Liver (tissue), 8 donors: ENCODE measurements at regions not wholly inside any gene's neighbourhood (a gene's known extent, or its start where the extent isn't known, plus 50 kb on each side); places are given as distances from the start of the nearest gene placed in this dataset.

Experiments
- DNase-seq: peaks from one replicate; pipeline ENCODE4 v3.0.0-alpha.2; 2017; ENCODE audit warnings: low spot score
- H3K27ac ChIP-seq, 2 donors: one replicate each; pipeline ENCODE4 v1.7.0; 2013; ENCODE audit warnings: inconsistent platforms in 2 of 2, low read length in 2 of 2, control low read depth in 1 of 2, low read depth in 1 of 2, mild to moderate bottlenecking in 1 of 2
- H3K27me3 ChIP-seq, 4 donors: one replicate each; pipeline versions ENCODE4 v1.6.1 to v1.7.0; 2013; ENCODE audit warnings: low read length in 3 of 4, inconsistent platforms in 1 of 4, mild to moderate bottlenecking in 1 of 4, moderate library complexity in 1 of 4; ENCODE audit not compliant: control insufficient read depth in 4 of 4, insufficient read depth in 4 of 4
- H3K36me3 ChIP-seq, 4 donors: one replicate each; pipeline versions ENCODE4 v1.6.1 to v1.7.0; 2013; ENCODE audit warnings: low read length in 3 of 4, mild to moderate bottlenecking in 3 of 4, low read depth in 1 of 4, moderate library complexity in 1 of 4; ENCODE audit not compliant: control insufficient read depth in 4 of 4, insufficient read depth in 3 of 4
- H3K4me1 ChIP-seq, 4 donors: one replicate each; pipeline versions ENCODE4 v1.6.1 to v1.7.0; 2013; ENCODE audit warnings: low read length in 3 of 4, mild to moderate bottlenecking in 3 of 4, moderate library complexity in 1 of 4; ENCODE audit not compliant: control insufficient read depth in 4 of 4, insufficient read depth in 4 of 4
- H3K4me3 ChIP-seq, 3 donors: one replicate each; pipeline versions ENCODE4 v1.6.1 to v1.7.0; 2013; ENCODE audit warnings: low read length in 3 of 3, control low read depth in 1 of 3, low read depth in 1 of 3, mild to moderate bottlenecking in 1 of 3
- H3K9ac ChIP-seq, 2 donors: one replicate each; pipeline ENCODE4 v1.7.0; 2013; ENCODE audit warnings: low read length in 2 of 2, mild to moderate bottlenecking in 2 of 2, moderate library complexity in 2 of 2, control low read depth in 1 of 2, low read depth in 1 of 2
- H3K9me3 ChIP-seq, 4 donors: one replicate each; pipeline versions ENCODE4 v1.6.1 to v1.7.0; 2013; ENCODE audit warnings: low read length in 3 of 4; ENCODE audit not compliant: control insufficient read depth in 4 of 4
- CTCF ChIP-seq: fragments of 150-350 bp; IDR thresholded peaks from 2 replicates; pipeline ENCODE4 v1.5.1; 2017; ENCODE audit warnings: improper control_type of control experiment, low read depth, low read length; ENCODE audit not compliant: missing input control
- EGR1 ChIP-seq, 2 donors: IDR thresholded peaks; 2 replicates each; pipeline ENCODE4 v1.6.1; 2016 to 2018; ENCODE audit warnings: antibody characterized with exemption in 2 of 2, low read depth in 2 of 2
- FOXA1 ChIP-seq: IDR thresholded peaks from 2 replicates; pipeline ENCODE4 v1.6.1; 2016; ENCODE audit warnings: antibody characterized with exemption
- GABPA ChIP-seq, 2 donors: IDR thresholded peaks in 1 of 2; conservative IDR thresholded peaks in 1 of 2; 2 replicates each; pipeline ENCODE4 v1.6.1; 2016; ENCODE audit warnings: antibody characterized with exemption in 2 of 2, mild to moderate bottlenecking in 1 of 2, moderate library complexity in 1 of 2
- HNF4A ChIP-seq, 2 donors: conservative IDR thresholded peaks; 2 replicates each; pipeline ENCODE4 v1.6.1; 2016; ENCODE audit warnings: antibody characterized with exemption in 2 of 2, mild to moderate bottlenecking in 2 of 2
- HNF4G ChIP-seq: IDR thresholded peaks from 2 replicates; pipeline ENCODE4 v1.6.1; 2016; ENCODE audit warnings: antibody characterized with exemption
- JUND ChIP-seq, 2 donors: IDR thresholded peaks; 2 replicates each; pipeline ENCODE4 v1.6.1; 2016; ENCODE audit warnings: antibody characterized with exemption in 2 of 2
- MAX ChIP-seq: IDR thresholded peaks from 2 replicates; pipeline ENCODE4 v1.6.1; 2016; ENCODE audit warnings: antibody characterized with exemption
- NR2F2 ChIP-seq: IDR thresholded peaks from 2 replicates; pipeline ENCODE4 v1.6.1; 2016; ENCODE audit warnings: antibody characterized with exemption
- RAD21 ChIP-seq, 2 donors: IDR thresholded peaks; 2 replicates each; pipeline ENCODE4 v1.6.1; 2016; ENCODE audit warnings: antibody characterized with exemption in 2 of 2, mild to moderate bottlenecking in 2 of 2
- REST ChIP-seq: IDR thresholded peaks from 2 replicates; pipeline ENCODE4 v1.6.1; 2016; ENCODE audit warnings: antibody characterized with exemption, mild to moderate bottlenecking
- RXRA ChIP-seq, 2 donors: IDR thresholded peaks; 2 replicates each; pipeline ENCODE4 v1.6.1; 2017 to 2018; ENCODE audit warnings: antibody characterized with exemption in 2 of 2, mild to moderate bottlenecking in 1 of 2
- SP1 ChIP-seq: IDR thresholded peaks from 2 replicates; pipeline ENCODE4 v1.6.1; 2018; ENCODE audit warnings: antibody characterized with exemption, mild to moderate bottlenecking
- TAF1 ChIP-seq: conservative IDR thresholded peaks from 2 replicates; pipeline ENCODE4 v1.6.1; 2016; ENCODE audit warnings: antibody characterized with exemption, mild to moderate bottlenecking
- YY1 ChIP-seq: IDR thresholded peaks from 2 replicates; pipeline ENCODE4 v1.6.1; 2016; ENCODE audit warnings: antibody characterized with exemption, mild to moderate bottlenecking
- WGBS: extraction: QIAGEN DNeasy Blood & Tissue Kit; methylation state at CpG from one replicate; pipeline ENCODE4 v1.1.7; 2013; 5-methylcytosine and 5-hydroxymethylcytosine counted together
- TF ChIP-seq, protein P1 (sequence below): IDR thresholded peaks from 2 replicates; pipeline ENCODE4 v1.6.1; 2016; ENCODE audit warnings: antibody characterized with exemption
- TF ChIP-seq, protein P2 (sequence below): IDR thresholded peaks from 2 replicates; pipeline ENCODE4 v1.6.1; 2016; ENCODE audit warnings: antibody characterized with exemption
- donor health status: healthy.
- donor health status: healthy.
- donor health status: healthy.
- donor health status: healthy.
- donor health status: healthy.

DNA sequence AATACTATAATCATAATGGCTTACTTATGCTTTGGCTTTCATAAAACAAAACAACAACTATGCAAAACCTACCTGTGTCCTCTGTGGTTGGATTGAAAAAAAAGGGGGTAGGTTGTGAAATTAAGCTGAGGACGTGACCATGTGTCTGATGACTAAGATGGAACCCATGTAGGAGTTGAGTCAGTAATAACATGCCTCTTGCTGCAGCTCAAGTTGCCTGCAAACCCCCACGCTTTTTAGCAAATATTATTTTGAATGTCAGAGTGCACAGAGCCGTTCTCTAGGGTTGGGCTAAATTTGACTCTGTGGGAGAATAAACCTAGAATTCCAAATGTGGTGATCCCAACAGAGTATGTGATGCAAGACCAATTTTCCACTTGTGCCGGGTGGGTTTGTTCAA lies 209.3 kb downstream of the KCNRG start:
- Histone ChIP-seq H3K36me3 (no peaks in the 10 kb centered on the region), H3K27ac (no peak overlapping the region), H3K4me1 (peaks cover 4 to 9% (median 5%) of the 10 kb centered on the region in 4 donors), H3K27me3 (no peaks in the 10 kb centered on the region), H3K9me3 (no peaks in the 10 kb centered on the region), H3K4me3 (no peak overlapping the region), H3K9ac (no peak overlapping the region)
- DNase-seq = no peak
- TF ChIP-seq NR2F2 (no peak), YY1 (no peak), GABPA (IDR thresholded peaks at IDR 0.05 in 1 of 2, conservative IDR thresholded peaks at IDR 0.05 in 1 of 2) (no peak), RAD21 (IDR thresholded peaks at IDR 0.05) (no peak), RXRA (IDR thresholded peaks at IDR 0.05) (no peak), FOXA1 (no peak), JUND (IDR thresholded peaks at IDR 0.05) (no peak), REST (no peak), HNF4A (conservative IDR thresholded peaks at IDR 0.05) (no peak), HNF4G (no peak), TAF1 (no peak), CTCF (no peak), EGR1 (IDR thresholded peaks at IDR 0.05; ENCODE audit: low read depth in 2 of 2) (no peak), SP1 (no peak), MAX (no peak)
- TF ChIP-seq, protein P1, sequence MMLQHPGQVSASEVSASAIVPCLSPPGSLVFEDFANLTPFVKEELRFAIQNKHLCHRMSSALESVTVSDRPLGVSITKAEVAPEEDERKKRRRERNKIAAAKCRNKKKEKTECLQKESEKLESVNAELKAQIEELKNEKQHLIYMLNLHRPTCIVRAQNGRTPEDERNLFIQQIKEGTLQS = no peak
- TF ChIP-seq, protein P2, sequence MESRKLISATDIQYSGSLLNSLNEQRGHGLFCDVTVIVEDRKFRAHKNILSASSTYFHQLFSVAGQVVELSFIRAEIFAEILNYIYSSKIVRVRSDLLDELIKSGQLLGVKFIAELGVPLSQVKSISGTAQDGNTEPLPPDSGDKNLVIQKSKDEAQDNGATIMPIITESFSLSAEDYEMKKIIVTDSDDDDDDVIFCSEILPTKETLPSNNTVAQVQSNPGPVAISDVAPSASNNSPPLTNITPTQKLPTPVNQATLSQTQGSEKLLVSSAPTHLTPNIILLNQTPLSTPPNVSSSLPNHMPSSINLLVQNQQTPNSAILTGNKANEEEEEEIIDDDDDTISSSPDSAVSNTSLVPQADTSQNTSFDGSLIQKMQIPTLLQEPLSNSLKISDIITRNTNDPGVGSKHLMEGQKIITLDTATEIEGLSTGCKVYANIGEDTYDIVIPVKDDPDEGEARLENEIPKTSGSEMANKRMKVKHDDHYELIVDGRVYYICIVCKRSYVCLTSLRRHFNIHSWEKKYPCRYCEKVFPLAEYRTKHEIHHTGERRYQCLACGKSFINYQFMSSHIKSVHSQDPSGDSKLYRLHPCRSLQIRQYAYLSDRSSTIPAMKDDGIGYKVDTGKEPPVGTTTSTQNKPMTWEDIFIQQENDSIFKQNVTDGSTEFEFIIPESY = no peak
- 87% methylated on average over 4 of the region's 4 CpGs for whole genome bisulfite sequencing
